Uterus (tissue), 2 donors: ENCODE measurements at regions not wholly inside any gene's neighbourhood (a gene's known extent, or its start where the extent isn't known, plus 50 kb on each side); places are given as distances from the start of the nearest gene placed in this dataset.

ENCODE experiments used
- POLR2A ChIP-seq, 2 donors: fragments of 450-650 bp; IDR thresholded peaks; one replicate each; pipeline ENCODE4 v1.6.1; 2016; ENCODE audit warnings: antibody characterized with exemption in 2 of 2, mild to moderate bottlenecking in 1 of 2, moderate library complexity in 1 of 2
- TF ChIP-seq, protein P1 (sequence below), 4 experiments: fragments of 200-600 bp in 2 of 4; fragments of 450-650 bp in 2 of 4; sonication (generic) in 2 of 4; IDR thresholded peaks; one replicate each; pipeline ENCODE4 v1.5.1; 2016 to 2019; ENCODE audit warnings: antibody characterized with exemption in 4 of 4, mild to moderate bottlenecking in 2 of 4, moderate library complexity in 1 of 4

DNA sequence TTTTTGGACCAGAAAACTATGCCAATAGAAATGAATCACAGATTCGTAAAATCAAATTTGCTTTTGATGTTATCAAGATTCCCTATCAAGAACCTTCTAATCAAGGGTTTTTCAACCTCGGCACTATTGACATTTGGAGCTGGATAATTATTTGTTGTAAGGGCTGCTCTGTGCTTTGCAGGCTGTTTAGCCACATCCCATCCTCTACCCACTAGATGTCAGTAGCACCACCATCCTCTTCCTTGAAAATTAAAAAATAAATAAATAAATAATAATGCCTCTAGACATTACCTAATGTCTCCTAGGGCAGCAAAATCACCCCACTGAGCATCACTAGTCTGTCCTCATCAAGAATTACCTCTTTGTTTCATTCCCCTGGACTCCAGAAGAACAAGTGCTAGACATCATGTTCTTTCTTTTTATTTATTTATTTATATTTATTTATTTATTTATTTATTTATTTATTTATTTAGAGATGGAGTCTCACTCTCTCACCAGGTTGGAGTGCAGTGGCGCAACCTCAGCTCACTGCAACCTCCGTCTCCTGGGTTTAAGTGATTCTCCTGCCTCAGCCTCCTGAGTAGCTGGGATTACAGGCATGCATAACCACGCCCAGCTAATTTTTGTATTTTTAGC, 744.7 kb downstream of the KCNA4 start:
- TF ChIP-seq POLR2A (IDR thresholded peaks at IDR 0.05): no peak
- TF ChIP-seq, protein P1, sequence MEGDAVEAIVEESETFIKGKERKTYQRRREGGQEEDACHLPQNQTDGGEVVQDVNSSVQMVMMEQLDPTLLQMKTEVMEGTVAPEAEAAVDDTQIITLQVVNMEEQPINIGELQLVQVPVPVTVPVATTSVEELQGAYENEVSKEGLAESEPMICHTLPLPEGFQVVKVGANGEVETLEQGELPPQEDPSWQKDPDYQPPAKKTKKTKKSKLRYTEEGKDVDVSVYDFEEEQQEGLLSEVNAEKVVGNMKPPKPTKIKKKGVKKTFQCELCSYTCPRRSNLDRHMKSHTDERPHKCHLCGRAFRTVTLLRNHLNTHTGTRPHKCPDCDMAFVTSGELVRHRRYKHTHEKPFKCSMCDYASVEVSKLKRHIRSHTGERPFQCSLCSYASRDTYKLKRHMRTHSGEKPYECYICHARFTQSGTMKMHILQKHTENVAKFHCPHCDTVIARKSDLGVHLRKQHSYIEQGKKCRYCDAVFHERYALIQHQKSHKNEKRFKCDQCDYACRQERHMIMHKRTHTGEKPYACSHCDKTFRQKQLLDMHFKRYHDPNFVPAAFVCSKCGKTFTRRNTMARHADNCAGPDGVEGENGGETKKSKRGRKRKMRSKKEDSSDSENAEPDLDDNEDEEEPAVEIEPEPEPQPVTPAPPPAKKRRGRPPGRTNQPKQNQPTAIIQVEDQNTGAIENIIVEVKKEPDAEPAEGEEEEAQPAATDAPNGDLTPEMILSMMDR (IDR thresholded peaks at IDR 0.05): no peak
